GM23338 (cell line): ENCODE measurements at regions not wholly inside any gene's neighbourhood (a gene's known extent, or its start where the extent isn't known, plus 50 kb on each side); places are given as distances from the start of the nearest gene placed in this dataset.

ENCODE experiments used
- CREB1 ChIP-seq: fragments of 250-450 bp; sonication (Bioruptor Pico); IDR thresholded peaks from 2 replicates; pipeline ENCODE4 v1.5.0; 2020; ENCODE audit warnings: low read depth, mild to moderate bottlenecking, moderate library complexity
- CTCF ChIP-seq, 2 experiments: fragments of 200-600 bp in 1 of 2; sonication (generic) in 1 of 2; conservative IDR thresholded peaks; 2 replicates each; pipeline versions ENCODE4 v1.5.1 to v1.6.1; 2016 to 2017; ENCODE audit warnings: antibody characterized with exemption in 2 of 2, low read depth in 2 of 2, mild to moderate bottlenecking in 2 of 2, moderate library complexity in 1 of 2
- EZH2 ChIP-seq: fragments of 200-600 bp; sonication (generic); IDR thresholded peaks from one replicate; pipeline ENCODE4 v1.8.0; 2017; ENCODE audit warnings: antibody characterized with exemption, mild to moderate bottlenecking, low read depth; ENCODE audit not compliant: unreplicated experiment
- EZH2phosphoT487 ChIP-seq: fragments of 200-600 bp; sonication (generic); IDR thresholded peaks from one replicate; pipeline ENCODE4 v1.8.1; 2018; ENCODE audit warnings: antibody characterized with exemption; ENCODE audit not compliant: unreplicated experiment
- POLR2AphosphoS5 ChIP-seq: IDR thresholded peaks from 2 replicates; pipeline ENCODE4 v1.6.1; 2016; ENCODE audit warnings: antibody characterized with exemption, low read depth
- REST ChIP-seq: IDR thresholded peaks from one replicate; pipeline ENCODE4 v1.6.1; 2018; ENCODE audit warnings: antibody characterized with exemption; ENCODE audit not compliant: unreplicated experiment

- no peak for TF ChIP-seq POLR2AphosphoS5
- TF ChIP-seq CTCF (conservative IDR thresholded peaks at IDR 0.05; ENCODE audit: low read depth in 2 of 2), result no peak
- TF ChIP-seq EZH2phosphoT487, result no peak
- TF ChIP-seq REST, result no peak
- no peak for TF ChIP-seq EZH2
- no peak for TF ChIP-seq CREB1 (CRISPR knock-in tag)
Measured at GRCh38 chr12:90819709-90820108, 135.3 kb downstream of the CCER1 start.
